ENCODE measurements at regions not wholly inside any gene's neighbourhood (a gene's known extent, or its start where the extent isn't known, plus 50 kb on each side); places are given as distances from the start of the nearest gene placed in this dataset.
"Not testable (repeated sequence)": the region's sequence is repeated elsewhere in the genome, so short reads cannot be mapped to it uniquely, and the experiment has no call there.

GRCh38 chr11:97902828-97903227, 1117.9 kb upstream of the CNTN5 start:
- DNase-seq: no peak

- no peak for DNase-seq
Measured at GRCh38 chr11:97905101-97905500, 1115.6 kb upstream of the CNTN5 start.

GRCh38 chr11:97905671-97906070, 1115.1 kb upstream of the CNTN5 start:
- DNase-seq: no peak

GRCh38 chr11:97908354-97908753, 1112.4 kb upstream of the CNTN5 start:
- no peak for DNase-seq

- no peak for DNase-seq
Measured at GRCh38 chr11:97909614-97910399, 1110.9 kb upstream of the CNTN5 start.

- DNase-seq: no peak
Measured at GRCh38 chr11:97912629-97913028, 1108.1 kb upstream of the CNTN5 start.

- not testable (repeated sequence) for DNase-seq
Measured at GRCh38 chr11:97922933-97923332, 1097.8 kb upstream of the CNTN5 start.

- no peak for DNase-seq
Measured at GRCh38 chr11:97934572-97935208, 1086.1 kb upstream of the CNTN5 start.

GRCh38 chr11:97937501-97937900, 1083.2 kb upstream of the CNTN5 start:
- no peak for DNase-seq

GRCh38 chr11:97938789-97939188, 1082.0 kb upstream of the CNTN5 start:
- DNase-seq: no peak

GRCh38 chr11:97943493-97943892, 1077.3 kb upstream of the CNTN5 start:
- no peak for DNase-seq

GRCh38 chr11:97948793-97949192, 1072.0 kb upstream of the CNTN5 start:
- no peak for DNase-seq

GRCh38 chr11:97955595-97955994, 1065.2 kb upstream of the CNTN5 start:
- DNase-seq: no peak

- DNase-seq: no peak
Measured at GRCh38 chr11:97956904-97957303, 1063.8 kb upstream of the CNTN5 start.

GRCh38 chr11:97961431-97961830, 1059.3 kb upstream of the CNTN5 start:
- no peak for DNase-seq

GRCh38 chr11:97962758-97963157, 1058.0 kb upstream of the CNTN5 start:
- DNase-seq: no peak

GRCh38 chr11:97963528-97964331, 1057.0 kb upstream of the CNTN5 start:
- no peak for DNase-seq

GRCh38 chr11:97964332-97965004, 1056.3 kb upstream of the CNTN5 start:
- no peak for DNase-seq

GRCh38 chr11:97965849-97966646, 1054.7 kb upstream of the CNTN5 start:
- no peak for DNase-seq

GRCh38 chr11:97966901-97967300, 1053.8 kb upstream of the CNTN5 start:
- DNase-seq: no peak

GRCh38 chr11:97968071-97968470, 1052.7 kb upstream of the CNTN5 start:
- DNase-seq: no peak

- no peak for DNase-seq
Measured at GRCh38 chr11:97972731-97973130, 1048.0 kb upstream of the CNTN5 start.

Measured in C1 segment of cervical spinal cord (tissue), 14 donors.